ENCODE measurements at regions not wholly inside any gene's neighbourhood (a gene's known extent, or its start where the extent isn't known, plus 50 kb on each side); places are given as distances from the start of the nearest gene placed in this dataset.

DNA sequence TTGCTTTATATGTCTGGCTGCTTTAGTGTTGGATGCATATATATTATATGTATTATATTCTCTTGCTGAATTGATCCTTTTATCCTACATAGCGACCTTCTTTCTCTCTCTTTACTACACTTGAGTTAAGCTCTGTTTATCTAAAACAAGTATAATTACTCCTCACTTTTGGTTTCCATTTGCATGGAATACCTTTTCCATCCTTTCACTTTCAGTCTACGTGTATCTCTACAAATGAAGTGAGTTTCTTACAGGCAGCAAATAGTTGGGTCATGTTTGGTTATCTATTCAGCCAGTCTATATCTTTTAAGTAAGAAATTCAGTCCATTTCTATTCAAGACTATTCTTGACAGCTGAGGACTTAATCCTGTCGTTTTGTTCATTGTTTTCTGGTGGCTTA, 167.5 kb upstream of the USP38 start:
- no peak for DNase-seq
- H3K27ac Mint-ChIP-seq (ENCODE audit: unreplicated experiment) = no peak overlapping the region
- no peaks in the 10 kb centered on the region for H3K36me3 Mint-ChIP-seq (ENCODE audit: unreplicated experiment)
- H3K9me3 Mint-ChIP-seq (ENCODE audit: unreplicated experiment) = no peaks in the 10 kb centered on the region
- H3K4me1 Mint-ChIP-seq (ENCODE audit: low read depth, unreplicated experiment) = no peaks in the 10 kb centered on the region
- TF ChIP-seq, protein P1, sequence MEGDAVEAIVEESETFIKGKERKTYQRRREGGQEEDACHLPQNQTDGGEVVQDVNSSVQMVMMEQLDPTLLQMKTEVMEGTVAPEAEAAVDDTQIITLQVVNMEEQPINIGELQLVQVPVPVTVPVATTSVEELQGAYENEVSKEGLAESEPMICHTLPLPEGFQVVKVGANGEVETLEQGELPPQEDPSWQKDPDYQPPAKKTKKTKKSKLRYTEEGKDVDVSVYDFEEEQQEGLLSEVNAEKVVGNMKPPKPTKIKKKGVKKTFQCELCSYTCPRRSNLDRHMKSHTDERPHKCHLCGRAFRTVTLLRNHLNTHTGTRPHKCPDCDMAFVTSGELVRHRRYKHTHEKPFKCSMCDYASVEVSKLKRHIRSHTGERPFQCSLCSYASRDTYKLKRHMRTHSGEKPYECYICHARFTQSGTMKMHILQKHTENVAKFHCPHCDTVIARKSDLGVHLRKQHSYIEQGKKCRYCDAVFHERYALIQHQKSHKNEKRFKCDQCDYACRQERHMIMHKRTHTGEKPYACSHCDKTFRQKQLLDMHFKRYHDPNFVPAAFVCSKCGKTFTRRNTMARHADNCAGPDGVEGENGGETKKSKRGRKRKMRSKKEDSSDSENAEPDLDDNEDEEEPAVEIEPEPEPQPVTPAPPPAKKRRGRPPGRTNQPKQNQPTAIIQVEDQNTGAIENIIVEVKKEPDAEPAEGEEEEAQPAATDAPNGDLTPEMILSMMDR (IDR thresholded peaks at IDR 0.05; ENCODE audit: partially characterized antibody, unreplicated experiment) = no peak
- H3K27me3 Mint-ChIP-seq (ENCODE audit: unreplicated experiment) = no peaks in the 10 kb centered on the region
- H3K4me3 Mint-ChIP-seq (ENCODE audit: unreplicated experiment) = no peak overlapping the region

DNA sequence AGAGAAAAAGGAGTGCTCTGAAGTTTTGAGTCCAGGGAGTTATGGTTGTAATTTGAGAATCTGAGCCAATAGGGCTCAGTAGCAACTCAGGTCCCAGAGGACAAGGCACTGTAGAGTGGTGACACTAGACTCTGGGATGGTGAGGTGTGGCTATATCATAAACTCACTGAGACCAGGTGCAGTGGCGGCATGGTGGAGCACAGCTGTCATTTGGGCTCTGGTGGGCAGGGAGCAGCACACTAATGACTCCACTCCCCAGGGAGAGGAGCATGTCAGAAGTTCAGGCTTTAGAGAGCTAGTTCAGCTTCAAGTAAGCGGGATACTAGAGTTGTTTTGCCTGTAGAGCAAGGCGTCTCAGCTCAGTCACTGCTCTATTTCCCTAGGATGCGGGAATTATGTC, 165.4 kb upstream of the USP38 start:
- Mint-ChIP-seq H3K36me3 (ENCODE audit: unreplicated experiment) (no peaks in the 10 kb centered on the region), H3K4me3 (ENCODE audit: unreplicated experiment) (no peak overlapping the region), H3K27ac (ENCODE audit: unreplicated experiment) (no peak overlapping the region), H3K27me3 (ENCODE audit: unreplicated experiment) (no peaks in the 10 kb centered on the region), H3K4me1 (ENCODE audit: low read depth, unreplicated experiment) (no peaks in the 10 kb centered on the region), H3K9me3 (ENCODE audit: unreplicated experiment) (no peaks in the 10 kb centered on the region)
- TF ChIP-seq, protein P1 (IDR thresholded peaks at IDR 0.05; ENCODE audit: partially characterized antibody, unreplicated experiment) = no peak
- DNase-seq = no peak

DNA sequence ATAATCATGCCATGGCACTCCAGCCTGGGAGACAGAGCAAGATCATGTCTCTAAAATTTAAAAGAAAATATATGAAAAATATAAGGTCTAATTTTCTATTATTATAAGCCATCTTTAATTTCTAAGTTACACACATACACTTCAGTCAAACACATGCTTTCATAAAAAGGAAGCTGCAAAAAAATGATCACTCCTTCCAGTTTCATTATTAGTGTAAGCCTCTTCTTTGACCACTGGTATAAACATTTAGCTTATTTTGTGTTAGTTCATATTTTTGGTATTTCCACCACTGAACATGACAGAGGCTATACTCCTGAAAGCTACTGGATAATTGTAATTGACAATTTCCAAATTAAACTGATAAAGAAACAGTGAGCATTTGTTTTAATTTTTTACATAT, 163.3 kb upstream of the USP38 start:
- DNase-seq = no peak
- Mint-ChIP-seq H3K27ac (ENCODE audit: unreplicated experiment) (no peak overlapping the region), H3K4me1 (ENCODE audit: low read depth, unreplicated experiment) (no peaks in the 10 kb centered on the region), H3K27me3 (ENCODE audit: unreplicated experiment) (no peaks in the 10 kb centered on the region), H3K4me3 (ENCODE audit: unreplicated experiment) (no peak overlapping the region), H3K9me3 (ENCODE audit: unreplicated experiment) (peaks cover 2% of the 10 kb centered on the region), H3K36me3 (ENCODE audit: unreplicated experiment) (no peaks in the 10 kb centered on the region)
- TF ChIP-seq, protein P1 (IDR thresholded peaks at IDR 0.05; ENCODE audit: partially characterized antibody, unreplicated experiment) = no peak

DNA sequence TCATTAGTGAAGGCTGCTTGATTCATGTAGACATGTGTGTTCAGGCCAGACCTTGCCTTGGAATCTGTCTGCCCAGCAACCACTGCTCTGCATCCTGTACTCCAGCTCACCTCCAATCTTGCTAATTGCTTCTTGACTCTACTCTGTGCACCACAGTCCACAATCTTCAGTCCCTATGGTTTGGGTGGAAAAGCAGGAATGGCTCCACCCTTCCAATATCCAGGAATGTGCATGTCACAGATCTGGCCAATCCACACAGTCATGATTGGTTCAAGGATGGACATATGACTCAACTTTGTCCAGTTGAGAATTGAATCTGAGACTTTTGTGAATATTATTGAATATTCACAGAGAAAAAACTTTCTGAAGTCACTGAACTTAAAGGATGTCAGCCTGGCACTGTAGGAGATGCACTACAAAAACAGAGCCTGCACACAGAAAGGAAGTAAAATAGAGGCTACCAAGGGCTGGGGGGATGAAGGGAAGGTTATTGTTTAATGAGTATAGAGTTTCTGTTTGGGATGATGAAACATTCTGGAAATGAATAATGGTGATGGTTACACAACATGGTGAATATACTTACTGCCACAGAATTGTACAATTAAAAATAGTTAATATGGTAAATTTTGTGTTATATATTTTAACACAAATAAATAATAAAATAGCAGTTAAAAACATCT, 161.3 kb upstream of the USP38 start:
- Mint-ChIP-seq H3K27me3 (ENCODE audit: unreplicated experiment) (no peaks in the 10 kb centered on the region), H3K9me3 (ENCODE audit: unreplicated experiment) (peaks cover 2% of the 10 kb centered on the region), H3K4me3 (ENCODE audit: unreplicated experiment) (no peak overlapping the region), H3K27ac (ENCODE audit: unreplicated experiment) (no peak overlapping the region), H3K36me3 (ENCODE audit: unreplicated experiment) (no peaks in the 10 kb centered on the region), H3K4me1 (ENCODE audit: low read depth, unreplicated experiment) (no peaks in the 10 kb centered on the region)
- DNase-seq = no peak
- TF ChIP-seq, protein P1 (IDR thresholded peaks at IDR 0.05; ENCODE audit: partially characterized antibody, unreplicated experiment) = no peak

DNA sequence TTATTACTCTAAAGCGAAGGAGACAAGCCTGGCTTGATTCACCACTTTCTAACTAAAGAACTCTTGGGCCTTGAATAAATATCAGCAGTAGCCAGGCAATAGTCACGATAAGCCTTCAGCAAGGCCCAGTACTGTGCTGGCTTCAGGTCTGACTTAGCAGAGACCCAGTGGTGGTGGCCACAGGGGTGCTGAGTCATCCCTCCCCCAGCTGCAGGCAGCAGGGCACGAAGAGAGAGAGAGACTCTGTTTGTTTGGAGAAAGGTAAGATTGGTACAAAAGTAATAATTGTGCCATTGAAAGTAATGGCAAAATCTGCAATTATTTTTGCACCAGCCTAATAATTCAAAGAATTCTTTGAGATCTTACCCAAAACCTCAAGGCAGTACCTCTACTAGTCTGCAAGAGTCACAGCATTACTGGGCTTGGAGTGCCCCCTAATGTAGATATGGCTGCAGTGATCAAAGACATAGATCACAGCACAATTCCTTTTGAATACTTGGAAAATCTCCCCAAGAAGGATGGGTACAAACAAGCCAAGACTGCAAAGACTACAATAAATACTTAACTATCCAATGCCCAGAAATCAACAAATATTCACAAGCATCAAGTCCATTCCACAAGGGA, 159.5 kb upstream of the USP38 start:
- Mint-ChIP-seq H3K4me3 (ENCODE audit: unreplicated experiment) (no peak overlapping the region), H3K27me3 (ENCODE audit: unreplicated experiment) (no peaks in the 10 kb centered on the region), H3K9me3 (ENCODE audit: unreplicated experiment) (peaks cover 2% of the 10 kb centered on the region), H3K36me3 (ENCODE audit: unreplicated experiment) (peaks cover 6% of the 10 kb centered on the region), H3K4me1 (ENCODE audit: low read depth, unreplicated experiment) (no peaks in the 10 kb centered on the region), H3K27ac (ENCODE audit: unreplicated experiment) (no peak overlapping the region)
- TF ChIP-seq, protein P1 (IDR thresholded peaks at IDR 0.05; ENCODE audit: partially characterized antibody, unreplicated experiment) = no peak
- no peak for DNase-seq

Data from glutamatergic neuron (in vitro differentiated cells).